Astrocyte of the hippocampus (primary cell): ENCODE measurements at regions not wholly inside any gene's neighbourhood (a gene's known extent, or its start where the extent isn't known, plus 50 kb on each side); places are given as distances from the start of the nearest gene placed in this dataset.

Experiments
- DNase-seq: peaks from one replicate; pipeline ENCODE4 v3.0.0; 2011; ENCODE audit warnings: low read depth, low spot score

GRCh38 chr14:89607453-89607852 lies 190.4 kb upstream of the FOXN3 start:
- DNase-seq, result no peak

GRCh38 chr14:89603938-89604480 lies 187.0 kb upstream of the FOXN3 start:
- no peak for DNase-seq

- DNase-seq, result no peak
Measured at GRCh38 chr14:89600950-89601826, 184.2 kb upstream of the FOXN3 start.

- DNase-seq, result no peak
Measured at GRCh38 chr14:89600029-89600428, 183.0 kb upstream of the FOXN3 start.

GRCh38 chr14:89598548-89599186 lies 181.6 kb upstream of the FOXN3 start:
- no peak for DNase-seq

- DNase-seq, result no peak
Measured at GRCh38 chr14:89592961-89593360, 175.9 kb upstream of the FOXN3 start.

- DNase-seq, result no peak
Measured at GRCh38 chr14:89589400-89590118, 172.5 kb upstream of the FOXN3 start.

GRCh38 chr14:89588840-89589296 lies 171.8 kb upstream of the FOXN3 start:
- no peak for DNase-seq

- DNase-seq, result no peak
Measured at GRCh38 chr14:89588016-89588415, 171.0 kb upstream of the FOXN3 start.

- no peak for DNase-seq
Measured at GRCh38 chr14:89587136-89587420, 170.0 kb upstream of the FOXN3 start.

- no peak for DNase-seq
Measured at GRCh38 chr14:89586258-89587135, 169.5 kb upstream of the FOXN3 start.

GRCh38 chr14:89578156-89578555 lies 161.1 kb upstream of the FOXN3 start:
- peak; percentile 19 for DNase-seq

GRCh38 chr14:89576960-89577359 lies 159.9 kb upstream of the FOXN3 start:
- DNase-seq, result no peak

- DNase-seq, result no peak
Measured at GRCh38 chr14:89576145-89576927, 159.3 kb upstream of the FOXN3 start.

GRCh38 chr14:89575386-89576061 lies 158.5 kb upstream of the FOXN3 start:
- DNase-seq, result peak; percentile 9

GRCh38 chr14:89574420-89574819 lies 157.4 kb upstream of the FOXN3 start:
- DNase-seq, result no peak

- no peak for DNase-seq
Measured at GRCh38 chr14:89573399-89573657, 156.3 kb upstream of the FOXN3 start.

GRCh38 chr14:89572596-89573398 lies 155.8 kb upstream of the FOXN3 start:
- DNase-seq, result no peak

- no peak for DNase-seq
Measured at GRCh38 chr14:89571491-89571890, 154.5 kb upstream of the FOXN3 start.
